ENCODE measurements at regions not wholly inside any gene's neighbourhood (a gene's known extent, or its start where the extent isn't known, plus 50 kb on each side); places are given as distances from the start of the nearest gene placed in this dataset.

DNA sequence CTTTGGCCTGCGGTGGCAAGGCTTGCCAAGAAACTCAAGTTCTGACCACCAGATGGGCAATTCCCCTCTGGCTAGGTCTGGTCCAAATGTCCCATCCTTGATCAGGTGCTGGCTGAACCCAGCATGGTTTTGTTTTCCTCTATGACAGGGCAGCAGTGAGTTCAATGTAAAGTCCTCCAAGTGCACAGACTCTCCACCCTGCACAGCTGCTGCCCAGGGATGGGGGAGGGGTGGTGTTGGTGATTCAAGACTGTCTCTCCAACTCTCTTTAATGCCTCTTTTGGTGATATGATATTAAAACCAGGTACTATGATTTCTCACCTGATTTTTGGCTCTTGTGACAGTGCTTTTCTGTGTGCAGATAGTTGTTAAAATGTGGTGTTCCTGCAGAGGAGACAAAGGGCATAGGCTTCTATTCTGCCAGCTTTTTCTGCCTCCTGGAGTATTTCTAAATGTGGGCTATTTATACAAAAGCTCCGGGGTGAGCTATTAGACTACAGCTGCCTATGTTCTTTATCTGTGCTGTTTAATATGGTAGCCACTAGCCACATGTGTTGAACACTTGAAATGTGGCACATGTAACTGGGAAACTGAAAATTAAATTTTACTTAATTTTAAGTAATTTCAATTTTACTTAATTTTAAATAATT, 64.0 kb upstream of the STK39 start:
- TF ChIP-seq, protein P1, sequence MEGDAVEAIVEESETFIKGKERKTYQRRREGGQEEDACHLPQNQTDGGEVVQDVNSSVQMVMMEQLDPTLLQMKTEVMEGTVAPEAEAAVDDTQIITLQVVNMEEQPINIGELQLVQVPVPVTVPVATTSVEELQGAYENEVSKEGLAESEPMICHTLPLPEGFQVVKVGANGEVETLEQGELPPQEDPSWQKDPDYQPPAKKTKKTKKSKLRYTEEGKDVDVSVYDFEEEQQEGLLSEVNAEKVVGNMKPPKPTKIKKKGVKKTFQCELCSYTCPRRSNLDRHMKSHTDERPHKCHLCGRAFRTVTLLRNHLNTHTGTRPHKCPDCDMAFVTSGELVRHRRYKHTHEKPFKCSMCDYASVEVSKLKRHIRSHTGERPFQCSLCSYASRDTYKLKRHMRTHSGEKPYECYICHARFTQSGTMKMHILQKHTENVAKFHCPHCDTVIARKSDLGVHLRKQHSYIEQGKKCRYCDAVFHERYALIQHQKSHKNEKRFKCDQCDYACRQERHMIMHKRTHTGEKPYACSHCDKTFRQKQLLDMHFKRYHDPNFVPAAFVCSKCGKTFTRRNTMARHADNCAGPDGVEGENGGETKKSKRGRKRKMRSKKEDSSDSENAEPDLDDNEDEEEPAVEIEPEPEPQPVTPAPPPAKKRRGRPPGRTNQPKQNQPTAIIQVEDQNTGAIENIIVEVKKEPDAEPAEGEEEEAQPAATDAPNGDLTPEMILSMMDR (IDR thresholded peaks at IDR 0.05; ENCODE audit: insufficient read depth, low read depth, low read length): no peak
- no peak for TF ChIP-seq EZH2 (IDR thresholded peaks at IDR 0.05; ENCODE audit: insufficient read depth, low read length)

Measured in astrocyte (in vitro differentiated cells and primary cell).